Endothelial cell of umbilical vein (primary cell): ENCODE measurements at regions not wholly inside any gene's neighbourhood (a gene's known extent, or its start where the extent isn't known, plus 50 kb on each side); places are given as distances from the start of the nearest gene placed in this dataset.

Source experiments
- BruUV-seq: library from RNA; stranded (reverse); fragments of 400-500 nt; replicated peaks from 2 replicates; lab custom pipeline; 2021; lab: Mats Ljungman, UMichigan
- CTCF ChIA-PET: fragments of 300-600, 350-600 bp; sonication (Branson Sonifier 250); formaldehyde crosslinking; loops from one replicate; lab custom pipeline; 2021; ENCODE audit warnings: antibody characterized with exemption, inconsistent platforms; lab: Charles Lee
- POLR2A ChIA-PET: fragments of 300-600, 350-600 bp; sonication (Branson Sonifier 250); formaldehyde crosslinking; loops from one replicate; lab custom pipeline; 2021; ENCODE audit warnings: antibody characterized with exemption, inconsistent platforms; lab: Charles Lee
- DNase-seq: peaks from one replicate; pipeline ENCODE4 v3.0.0-alpha.2; 2011; ENCODE audit warnings: low read depth, low spot score
- FAIRE-seq: peaks from 2 replicates; lab custom pipeline; 2011; peaks lifted over from hg19 to GRCh38; lab: Jason Lieb, UNC
- H2AFZ ChIP-seq: 2 replicates; pipeline ENCODE4 v1.6.0; 2012; ENCODE audit warnings: low read depth, low read length, control low read depth, inconsistent platforms
- H3K27ac ChIP-seq: 2 replicates; pipeline ENCODE4 v1.5.1; 2011; ENCODE audit warnings: low read depth, mild to moderate bottlenecking, control low read depth, low read length, moderate library complexity; ENCODE audit not compliant: insufficient read depth
- H3K27me3 ChIP-seq, 2 experiments: 2 replicates each; pipeline versions ENCODE4 v1.6.0 to v1.6.1; 2011; ENCODE audit warnings: low read length in 2 of 2, mixed read lengths in 1 of 2; ENCODE audit not compliant: control insufficient read depth in 2 of 2, insufficient read depth in 2 of 2
- H3K36me3 ChIP-seq, 2 experiments: 2 replicates in 1 of 2; 3 replicates in 1 of 2; pipeline ENCODE4 v1.5.1; 2011; ENCODE audit warnings: low read length in 2 of 2, mild to moderate bottlenecking in 1 of 2, moderate library complexity in 1 of 2; ENCODE audit not compliant: control insufficient read depth in 2 of 2, insufficient read depth in 2 of 2; ENCODE audit errors: extremely low read depth in 1 of 2
- H3K4me1 ChIP-seq: 3 replicates; pipeline ENCODE4 v1.5.1; 2011; ENCODE audit warnings: mild to moderate bottlenecking, low read length; ENCODE audit not compliant: control insufficient read depth, insufficient read depth; ENCODE audit errors: extremely low read depth
- H3K4me2 ChIP-seq: 2 replicates; pipeline ENCODE4 v1.6.1; 2011; ENCODE audit warnings: low read length, control low read depth, mixed read lengths; ENCODE audit not compliant: insufficient read depth
- H3K4me3 ChIP-seq, 3 experiments: fragments of 200-600 bp in 1 of 3; sonication (generic), shearing (Covaris generic) in 1 of 3; replicated peaks in 1 of 3; 2 replicates each; pipeline ENCODE4 v1.5.1; 2011 to 2016; ENCODE audit warnings: control low read depth in 3 of 3, low read length in 3 of 3, mild to moderate bottlenecking in 2 of 3, inconsistent platforms in 1 of 3, low read depth in 1 of 3, moderate library complexity in 1 of 3; ENCODE audit not compliant: insufficient read depth in 1 of 3
- H3K79me2 ChIP-seq: 2 replicates; pipeline ENCODE4 v1.6.0; 2012; ENCODE audit warnings: low read length, inconsistent platforms; ENCODE audit not compliant: control insufficient read depth, insufficient read depth
- H3K9ac ChIP-seq: replicated peaks from 2 replicates; pipeline ENCODE3; 2011; ENCODE audit warnings: low read length, control low read depth; ENCODE audit not compliant: insufficient read depth; ENCODE audit errors: extremely low read depth
- H3K9me1 ChIP-seq: replicated peaks from 3 replicates; pipeline ENCODE4 v1.6.0; 2011; ENCODE audit warnings: mild to moderate bottlenecking, low read length; ENCODE audit not compliant: control insufficient read depth, insufficient read depth; ENCODE audit errors: extremely low read depth
- H3K9me3 ChIP-seq: replicated peaks from 2 replicates; pipeline ENCODE4 v1.5.1; 2012; ENCODE audit warnings: low read length, inconsistent platforms; ENCODE audit not compliant: control insufficient read depth, insufficient read depth
- H4K20me1 ChIP-seq: replicated peaks from 2 replicates; pipeline ENCODE3; 2011; ENCODE audit warnings: mild to moderate bottlenecking, low read length; ENCODE audit not compliant: control insufficient read depth, insufficient read depth; ENCODE audit errors: extremely low read depth
- EZH2 ChIP-seq: IDR thresholded peaks from 2 replicates; pipeline ENCODE4 v1.6.1; 2012; ENCODE audit warnings: borderline replicate concordance, low read depth, mild to moderate bottlenecking, moderate library complexity, low read length, inconsistent platforms; ENCODE audit not compliant: severe bottlenecking
- FOS ChIP-seq: IDR thresholded peaks from 2 replicates; pipeline ENCODE4 v1.6.1; 2011; ENCODE audit warnings: mild to moderate bottlenecking, low read length, moderate library complexity, borderline replicate concordance; ENCODE audit not compliant: insufficient read depth
- GATA2 ChIP-seq: IDR thresholded peaks from 2 replicates; pipeline ENCODE4 v1.7.0; 2011; ENCODE audit warnings: low read depth, mild to moderate bottlenecking, moderate library complexity, mixed read lengths, low read length; ENCODE audit not compliant: insufficient read length, insufficient read depth
- JUN ChIP-seq: IDR thresholded peaks from 2 replicates; pipeline ENCODE4 v1.6.1; 2011; ENCODE audit warnings: borderline replicate concordance, low read depth; ENCODE audit not compliant: insufficient read length, insufficient read depth
- MYC ChIP-seq: IDR thresholded peaks from one replicate; pipeline ENCODE4 v1.6.1; 2011; ENCODE audit warnings: mild to moderate bottlenecking, low read depth, low read length
- POLR2A ChIP-seq: IDR thresholded peaks from 2 replicates; pipeline ENCODE4 v1.6.1; 2012; ENCODE audit warnings: low read depth, mild to moderate bottlenecking, control low read depth, low read length
- POLR2AphosphoS5 ChIP-seq: IDR thresholded peaks from 2 replicates; pipeline ENCODE4 v1.6.1; 2012; ENCODE audit warnings: low read depth, mild to moderate bottlenecking, control low read depth, low read length, moderate library complexity; ENCODE audit not compliant: insufficient read depth
- dilution Hi-C: fragments of 300-500 bp; cut with MboI; formaldehyde crosslinking; loops from one replicate; pipeline ENCODE4 v1.15.0; 2019; ENCODE audit warnings: low sequenced_read_pairs; ENCODE audit not compliant: extremely low pct_ligation_motif_present
- intact Hi-C: fragments of 100-400 bp; cut with micrococcal nuclease; formaldehyde crosslinking; loops from one replicate; pipeline ENCODE4 v1.10.0; 2022
- TF ChIP-seq, protein P1 (sequence below): IDR thresholded peaks from 2 replicates; pipeline ENCODE4 v1.6.1; 2011; ENCODE audit not compliant: insufficient read depth, insufficient read length
- TF ChIP-seq, protein P2 (sequence below), 2 donors: IDR thresholded peaks; 1 replicate in 1 of 2; 2 replicates in 1 of 2; pipeline ENCODE4 v1.5.1; 2011; ENCODE audit warnings: low read length in 2 of 2, mild to moderate bottlenecking in 2 of 2, moderate library complexity in 2 of 2, control low read depth in 1 of 2, inconsistent platforms in 1 of 2, low read depth in 1 of 2; ENCODE audit not compliant: insufficient read depth in 1 of 2; ENCODE audit errors: extremely low read depth in 1 of 2

DNA sequence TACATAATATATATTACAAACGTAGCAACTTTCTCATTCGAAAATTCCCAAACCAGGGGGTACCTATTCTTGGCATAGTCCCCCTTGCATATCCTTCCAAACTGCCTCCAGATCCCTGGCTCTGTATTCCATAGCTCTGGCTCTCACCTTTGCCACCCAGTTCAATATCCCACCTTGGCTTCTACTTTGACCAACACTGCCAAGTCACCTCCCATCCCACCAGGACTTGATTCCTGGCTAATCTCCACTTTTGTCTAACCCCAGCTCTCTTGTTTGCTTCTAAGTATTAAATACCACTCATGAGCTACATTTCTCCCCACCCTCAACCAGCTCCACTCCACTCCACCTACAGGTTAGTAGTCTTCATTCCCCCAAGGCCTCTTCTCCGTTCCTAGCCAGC lies 103.2 kb upstream of the WDR75 start:
- Histone ChIP-seq H3K4me2 (no peak overlapping the region), H2AFZ (no peak overlapping the region)
- intact Hi-C loops = no loop called here

More for the DNA sequence above, 103.2 kb upstream of the WDR75 start:
- no peak overlapping the region for H3K27ac ChIP-seq
- no peaks in the 10 kb centered on the region for H3K36me3 ChIP-seq
- ChIA-PET CTCF (no interaction called here), POLR2A (no interaction called here)
- peaks cover 5% of the 10 kb centered on the region for H3K9me3 ChIP-seq
- H3K9ac ChIP-seq = no peak overlapping the region
- FAIRE-seq = no peak
- H4K20me1 ChIP-seq = no peaks in the 10 kb centered on the region
- no peak overlapping the region for H3K4me3 ChIP-seq
- no peaks in the 10 kb centered on the region for H3K79me2 ChIP-seq
- no peaks in the 10 kb centered on the region for H3K27me3 ChIP-seq
- dilution Hi-C loops = no loop called here
- no peaks in the 10 kb centered on the region for H3K4me1 ChIP-seq
- DNase-seq = no peak
- no peak for TF ChIP-seq POLR2A
- TF ChIP-seq, protein P1, sequence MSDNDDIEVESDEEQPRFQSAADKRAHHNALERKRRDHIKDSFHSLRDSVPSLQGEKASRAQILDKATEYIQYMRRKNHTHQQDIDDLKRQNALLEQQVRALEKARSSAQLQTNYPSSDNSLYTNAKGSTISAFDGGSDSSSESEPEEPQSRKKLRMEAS = no peak
- TF ChIP-seq GATA2 = no peak
- no peak for TF ChIP-seq JUN
- TF ChIP-seq, protein P2, sequence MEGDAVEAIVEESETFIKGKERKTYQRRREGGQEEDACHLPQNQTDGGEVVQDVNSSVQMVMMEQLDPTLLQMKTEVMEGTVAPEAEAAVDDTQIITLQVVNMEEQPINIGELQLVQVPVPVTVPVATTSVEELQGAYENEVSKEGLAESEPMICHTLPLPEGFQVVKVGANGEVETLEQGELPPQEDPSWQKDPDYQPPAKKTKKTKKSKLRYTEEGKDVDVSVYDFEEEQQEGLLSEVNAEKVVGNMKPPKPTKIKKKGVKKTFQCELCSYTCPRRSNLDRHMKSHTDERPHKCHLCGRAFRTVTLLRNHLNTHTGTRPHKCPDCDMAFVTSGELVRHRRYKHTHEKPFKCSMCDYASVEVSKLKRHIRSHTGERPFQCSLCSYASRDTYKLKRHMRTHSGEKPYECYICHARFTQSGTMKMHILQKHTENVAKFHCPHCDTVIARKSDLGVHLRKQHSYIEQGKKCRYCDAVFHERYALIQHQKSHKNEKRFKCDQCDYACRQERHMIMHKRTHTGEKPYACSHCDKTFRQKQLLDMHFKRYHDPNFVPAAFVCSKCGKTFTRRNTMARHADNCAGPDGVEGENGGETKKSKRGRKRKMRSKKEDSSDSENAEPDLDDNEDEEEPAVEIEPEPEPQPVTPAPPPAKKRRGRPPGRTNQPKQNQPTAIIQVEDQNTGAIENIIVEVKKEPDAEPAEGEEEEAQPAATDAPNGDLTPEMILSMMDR (IDR thresholded peaks at IDR 0.05; ENCODE audit: extremely low read depth in 1 of 2, insufficient read depth in 1 of 2, low read depth in 1 of 2, low read length in 2 of 2) = no peak
- TF ChIP-seq EZH2 = no peak
- no peak for TF ChIP-seq FOS
- TF ChIP-seq POLR2AphosphoS5 = no peak
- TF ChIP-seq MYC = no peak
- no TSS peak for BruUV-seq
- H3K9me1 ChIP-seq = no peaks in the 10 kb centered on the region
